ENCODE measurements at regions not wholly inside any gene's neighbourhood (a gene's known extent, or its start where the extent isn't known, plus 50 kb on each side); places are given as distances from the start of the nearest gene placed in this dataset.

GRCh38 chr2:149271575-149271974 lies 58.8 kb upstream of the LYPD6 start:
- no peak overlapping the region for H3K9ac ChIP-seq (ENCODE audit: low read length)
- no peaks in the 10 kb centered on the region for H3K4me1 ChIP-seq (ENCODE audit: control insufficient read depth, insufficient read depth, low read length)
- H3K4me3 ChIP-seq (ENCODE audit: low read length) = no peak overlapping the region
- H3K9me3 ChIP-seq (ENCODE audit: control insufficient read depth, low read length) = peaks cover 12% of the 10 kb centered on the region
- DNase-seq (ENCODE audit: low read depth) = no peak
- H3K36me3 ChIP-seq (ENCODE audit: control insufficient read depth, insufficient read depth, low read length, severe bottlenecking) = no peaks in the 10 kb centered on the region
- H3K27me3 ChIP-seq (replicated peaks; ENCODE audit: control insufficient read depth, insufficient read depth, low read length) = no peaks in the 10 kb centered on the region

- peak; percentile 4 for DNase-seq (ENCODE audit: low read depth)
- Histone ChIP-seq H3K4me3 (ENCODE audit: low read length) (no peak overlapping the region), H3K4me1 (ENCODE audit: control insufficient read depth, insufficient read depth, low read length) (peaks cover 6% of the 10 kb centered on the region), H3K9me3 (ENCODE audit: control insufficient read depth, low read length) (no peaks in the 10 kb centered on the region), H3K9ac (ENCODE audit: low read length) (no peak overlapping the region), H3K27me3 (replicated peaks; ENCODE audit: control insufficient read depth, insufficient read depth, low read length) (no peaks in the 10 kb centered on the region), H3K36me3 (ENCODE audit: control insufficient read depth, insufficient read depth, low read length, severe bottlenecking) (no peaks in the 10 kb centered on the region)
Observed at GRCh38 chr2:149278161-149278871, 52.1 kb upstream of the LYPD6 start.

- Histone ChIP-seq H3K4me3 (ENCODE audit: low read length) (no peak overlapping the region), H3K9me3 (ENCODE audit: control insufficient read depth, low read length) (no peaks in the 10 kb centered on the region), H3K27me3 (replicated peaks; ENCODE audit: control insufficient read depth, insufficient read depth, low read length) (no peaks in the 10 kb centered on the region)
Observed at GRCh38 chr2:149278872-149279264, 51.5 kb upstream of the LYPD6 start.

More at GRCh38 chr2:149278872-149279264, 51.5 kb upstream of the LYPD6 start:
- Histone ChIP-seq H3K9ac (ENCODE audit: low read length) (no peak overlapping the region), H3K36me3 (ENCODE audit: control insufficient read depth, insufficient read depth, low read length, severe bottlenecking) (no peaks in the 10 kb centered on the region), H3K4me1 (ENCODE audit: control insufficient read depth, insufficient read depth, low read length) (peaks cover 6% of the 10 kb centered on the region)
- DNase-seq (ENCODE audit: low read depth) = no peak
